Vagina (tissue), 2 donors: ENCODE measurements at regions not wholly inside any gene's neighbourhood (a gene's known extent, or its start where the extent isn't known, plus 50 kb on each side); places are given as distances from the start of the nearest gene placed in this dataset.

ENCODE experiments used
- CTCF ChIP-seq, 3 experiments: fragments of 450-650 bp in 2 of 3; fragments of 200-600 bp in 1 of 3; sonication (generic) in 1 of 3; IDR thresholded peaks; one replicate each; pipeline ENCODE4 v1.5.1; 2017 to 2019; ENCODE audit warnings: antibody characterized with exemption in 3 of 3, mild to moderate bottlenecking in 2 of 3, moderate library complexity in 2 of 3
- POLR2AphosphoS5 ChIP-seq, 2 donors: sonication (generic); formaldehyde crosslinking; IDR thresholded peaks; one replicate each; pipeline ENCODE4 v1.9.0; 2017; ENCODE audit warnings: antibody characterized with exemption in 2 of 2, mild to moderate bottlenecking in 2 of 2, low read depth in 1 of 2; ENCODE audit not compliant: insufficient read depth in 1 of 2

- TF ChIP-seq POLR2AphosphoS5 (IDR thresholded peaks at IDR 0.05; ENCODE audit: insufficient read depth in 1 of 2, low read depth in 1 of 2) (no peak), CTCF (IDR thresholded peaks at IDR 0.05) (no peak)
These were observed 183.0 kb upstream of the RPL38 start for GRCh38 chr17:74020522-74020921.
